HG02884 (cell line): ENCODE measurements at regions not wholly inside any gene's neighbourhood (a gene's known extent, or its start where the extent isn't known, plus 50 kb on each side); places are given as distances from the start of the nearest gene placed in this dataset.

Experiments used
- ATAC-seq: cut with Tn5 transposase; IDR thresholded peaks from one replicate; pipeline ENCODE4 v1.9.1; 2021; ENCODE audit warnings: mild to moderate bottlenecking, moderate library complexity; ENCODE audit not compliant: unreplicated experiment

DNA sequence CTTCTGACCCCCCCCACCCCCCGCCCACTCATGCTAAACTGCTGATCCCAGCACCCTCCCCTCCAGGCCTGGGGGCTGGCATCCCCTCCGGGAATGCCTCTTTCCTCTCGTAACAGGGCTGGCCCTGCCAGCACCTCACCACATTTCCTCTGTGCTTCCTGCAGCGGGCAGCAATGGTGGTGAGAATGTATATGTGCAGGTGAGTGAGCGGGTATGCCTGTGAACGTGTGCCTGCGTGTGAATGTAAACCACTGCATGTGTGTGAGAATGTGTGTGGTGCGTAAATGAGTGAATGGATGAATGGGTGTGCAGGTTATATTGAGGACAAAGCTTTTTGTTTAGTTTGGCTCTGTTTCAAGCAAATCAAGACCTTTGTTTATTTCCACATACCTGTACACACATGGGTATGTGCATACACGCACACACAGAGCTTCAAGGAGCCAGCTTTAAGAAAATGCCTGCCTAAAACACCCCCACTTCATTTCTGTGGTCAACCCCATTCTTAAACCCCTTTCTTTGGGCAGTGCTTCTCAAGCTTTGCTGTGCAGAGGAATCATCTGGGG, 95.7 kb upstream of the SHB start:
- ATAC-seq, result no peak

DNA sequence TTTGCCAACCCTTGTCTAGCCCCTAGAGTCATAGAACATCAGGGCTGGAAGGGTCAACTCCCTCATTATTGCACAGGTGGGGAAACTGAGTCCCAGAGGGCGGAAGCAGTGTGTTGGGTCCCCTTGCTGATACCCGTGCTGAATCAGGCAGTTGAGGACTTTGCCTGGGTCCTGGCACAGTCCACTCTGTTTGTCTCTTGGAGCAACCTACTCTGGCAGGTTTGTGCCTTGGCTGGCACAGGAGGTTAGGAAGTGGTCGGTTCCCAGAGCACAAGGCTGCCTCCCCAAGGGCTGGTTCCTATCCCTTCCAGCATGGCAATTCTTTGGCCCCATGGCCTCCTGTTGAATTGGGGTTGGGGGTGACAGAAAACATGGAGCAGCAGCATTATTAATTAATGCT, 94.5 kb upstream of the SHB start:
- ATAC-seq, result no peak

DNA sequence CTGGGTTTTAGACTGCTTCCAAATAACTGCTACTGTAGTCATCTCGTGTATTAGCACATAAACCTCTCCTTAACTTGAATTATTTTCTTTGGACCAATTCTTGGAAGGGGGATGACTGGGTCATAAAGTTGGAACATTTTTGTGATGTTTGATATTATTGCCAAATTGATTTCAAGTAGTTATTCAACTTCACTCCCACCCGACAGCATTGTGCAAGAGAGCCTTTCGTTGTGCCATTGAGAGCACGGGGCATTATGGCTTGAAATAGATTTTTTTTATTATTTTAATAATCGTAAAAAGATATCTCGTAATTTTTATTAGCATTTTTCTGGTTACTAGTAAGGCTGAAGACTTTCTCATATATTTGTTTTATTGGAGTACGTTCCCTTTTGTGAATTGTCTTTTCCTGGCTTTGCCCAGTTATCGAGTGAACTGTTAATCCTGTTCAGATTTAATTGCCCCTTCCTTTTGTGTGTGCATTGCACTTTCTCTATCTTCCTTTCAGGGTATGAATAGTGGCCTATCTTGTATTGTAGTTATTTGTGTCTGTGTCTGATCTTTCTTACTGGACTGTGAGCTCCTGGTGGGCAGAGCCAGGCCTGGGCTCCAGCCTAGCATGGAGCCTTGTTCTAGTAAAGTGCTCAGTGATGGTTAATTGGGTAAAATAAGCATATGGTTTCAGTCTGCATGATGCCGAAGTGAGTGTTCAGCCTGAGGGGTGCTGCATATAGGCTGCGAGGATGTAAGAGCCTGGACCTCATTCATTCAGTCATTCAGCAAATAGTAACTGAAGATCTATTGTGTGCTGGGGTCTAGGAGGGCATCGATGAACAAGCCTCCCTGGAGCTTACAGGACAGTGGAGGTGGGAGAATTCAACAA, 93.5 kb upstream of the SHB start:
- ATAC-seq, result no peak

DNA sequence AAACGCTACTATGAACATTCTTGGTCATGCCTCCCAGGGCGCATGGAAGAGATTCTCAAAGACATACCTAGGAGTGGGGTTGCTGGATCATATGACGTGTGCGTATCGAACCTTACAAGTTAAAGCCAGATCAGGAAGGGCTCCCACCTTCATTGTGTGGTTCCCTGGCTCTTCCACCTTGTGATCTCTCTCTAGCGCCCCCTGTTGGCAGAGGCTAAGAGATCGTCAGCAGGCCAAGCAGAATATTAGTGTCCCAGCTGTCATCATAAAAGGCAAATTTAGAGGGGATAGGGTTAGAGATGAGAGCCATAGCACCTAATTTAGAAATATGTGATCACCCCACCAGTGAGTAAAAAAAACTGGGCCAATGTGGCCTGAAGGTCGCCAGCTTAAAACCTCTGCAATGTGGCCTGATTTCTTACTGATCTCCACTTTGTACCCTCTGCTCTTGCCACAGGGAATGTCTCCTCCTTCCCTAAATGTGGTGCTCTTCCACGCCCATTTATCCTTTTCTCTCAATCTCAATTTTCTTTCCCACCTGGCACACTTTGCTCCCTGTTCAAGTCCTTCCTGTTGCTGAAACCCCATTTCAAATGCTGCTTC, 91.7 kb upstream of the SHB start:
- no peak for ATAC-seq

DNA sequence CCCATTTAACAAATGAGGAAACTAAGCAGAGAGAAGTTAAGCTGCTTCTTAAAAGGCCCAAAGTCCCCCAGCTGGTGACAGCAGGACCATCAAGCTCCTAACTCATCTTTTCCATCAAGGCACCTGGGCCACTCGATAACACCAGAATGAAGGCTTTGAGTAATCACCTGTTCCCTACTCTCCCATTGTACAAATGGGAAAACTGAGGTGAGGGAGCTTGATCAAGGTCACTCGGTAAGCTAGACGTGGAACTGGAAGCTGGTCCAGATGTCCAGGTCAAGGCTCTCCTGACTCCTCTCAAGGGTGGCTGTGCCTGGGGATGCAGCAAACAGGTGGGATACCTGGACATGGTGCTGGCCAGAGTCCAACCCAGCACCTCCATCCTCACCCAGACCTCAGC, 90.6 kb upstream of the SHB start:
- no peak for ATAC-seq

DNA sequence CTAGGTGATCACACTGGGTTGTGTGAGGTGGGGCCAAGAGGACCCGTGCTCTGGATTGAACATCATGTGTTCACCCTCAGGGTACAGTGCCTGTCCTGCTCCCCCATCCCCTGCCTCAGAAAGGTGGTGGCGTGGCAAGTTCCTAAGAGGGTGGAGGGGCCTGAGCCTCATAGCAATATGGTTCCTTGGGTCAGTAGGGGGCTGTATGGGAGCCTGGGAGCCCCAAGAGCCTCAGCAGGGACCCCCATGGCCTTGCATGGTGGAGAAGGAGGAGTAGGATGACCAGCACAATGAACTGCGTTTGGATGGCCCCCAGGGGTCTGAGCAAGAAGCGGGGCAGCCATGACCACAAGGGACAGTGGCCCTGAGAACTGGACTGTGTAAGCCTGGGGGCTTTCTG, 89.6 kb upstream of the SHB start:
- ATAC-seq, result no peak

DNA sequence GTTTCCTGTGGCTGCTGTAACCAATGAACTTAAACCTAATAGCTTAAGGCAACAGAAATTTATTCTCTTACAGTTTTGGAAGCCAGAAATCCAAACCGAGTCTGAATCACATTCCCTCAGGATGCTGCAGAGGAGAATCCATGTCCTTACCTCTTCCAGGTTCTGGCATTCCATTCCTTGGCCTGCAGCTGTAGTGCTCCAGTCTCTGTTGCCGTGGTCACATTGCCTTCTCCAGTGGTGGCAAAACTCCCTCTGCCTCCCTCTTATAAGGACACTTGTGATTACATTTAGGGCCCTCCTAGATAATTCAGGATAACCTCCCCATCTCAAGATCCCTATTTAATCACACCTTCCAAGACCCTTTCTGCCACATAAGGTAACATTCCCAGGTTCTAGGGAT, 88.7 kb upstream of the SHB start:
- ATAC-seq, result no peak

DNA sequence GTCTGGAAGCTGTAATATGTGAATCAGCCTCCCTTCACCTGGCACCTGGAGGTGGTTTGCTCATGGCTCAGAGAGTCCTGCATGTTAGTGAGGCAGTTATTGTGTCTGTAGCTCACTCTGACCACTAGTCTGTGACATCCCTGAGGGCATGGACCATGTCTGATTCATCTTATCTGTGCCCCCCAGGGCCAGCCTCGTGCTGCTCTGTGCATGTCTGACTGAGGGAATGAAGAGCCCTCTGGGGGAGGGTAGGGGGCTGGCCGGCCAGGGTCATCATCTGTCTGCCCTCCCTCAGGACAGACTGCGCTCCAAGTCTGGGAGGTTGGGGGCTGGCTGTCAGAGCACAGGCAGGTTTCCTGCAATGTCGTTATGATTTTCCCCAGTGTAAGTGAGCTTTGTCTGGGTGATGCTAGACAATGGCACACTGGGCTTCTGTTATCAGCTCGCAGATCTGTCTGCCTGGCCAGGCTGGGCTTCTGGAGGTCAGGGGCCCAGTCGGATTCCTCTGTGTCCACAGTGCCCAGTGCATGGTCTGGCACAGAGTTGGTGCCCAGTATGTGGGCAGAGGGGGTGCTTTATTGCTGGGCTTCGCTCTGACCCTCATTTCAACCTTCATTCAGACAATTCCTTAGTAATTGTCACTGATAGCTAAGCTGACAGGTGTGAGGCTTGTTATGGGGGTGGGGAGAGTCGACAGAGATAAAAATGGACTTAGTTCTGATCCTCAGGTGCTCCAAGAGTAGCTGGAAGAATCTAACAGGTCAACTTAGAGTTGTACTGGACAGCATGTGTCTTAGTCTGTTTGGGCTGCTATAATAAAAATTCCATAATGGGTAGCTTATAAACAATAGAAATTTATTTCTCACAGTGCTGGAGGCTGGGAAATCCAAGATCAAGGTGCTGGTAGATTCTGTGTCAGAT, 85.7 kb upstream of the SHB start:
- ATAC-seq, result no peak

DNA sequence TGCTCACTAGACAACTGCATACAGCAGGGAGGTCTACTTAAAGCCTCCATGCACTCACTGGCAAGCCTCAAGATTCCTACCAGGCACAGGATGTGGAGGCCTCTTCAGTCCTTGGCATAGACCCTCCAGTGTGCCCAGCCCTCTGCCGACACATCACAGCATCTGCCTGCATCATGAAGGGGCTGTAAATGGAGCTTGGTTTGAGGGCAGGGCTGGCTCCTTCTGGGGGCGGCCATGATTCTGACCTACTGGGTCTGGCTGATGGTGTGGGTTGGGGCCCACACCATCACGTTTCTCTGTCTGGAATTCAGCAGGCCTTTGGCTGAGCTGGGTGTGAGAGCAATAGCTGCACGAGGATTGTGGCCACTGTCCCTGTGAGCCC, 84.9 kb upstream of the SHB start:
- ATAC-seq, result no peak

DNA sequence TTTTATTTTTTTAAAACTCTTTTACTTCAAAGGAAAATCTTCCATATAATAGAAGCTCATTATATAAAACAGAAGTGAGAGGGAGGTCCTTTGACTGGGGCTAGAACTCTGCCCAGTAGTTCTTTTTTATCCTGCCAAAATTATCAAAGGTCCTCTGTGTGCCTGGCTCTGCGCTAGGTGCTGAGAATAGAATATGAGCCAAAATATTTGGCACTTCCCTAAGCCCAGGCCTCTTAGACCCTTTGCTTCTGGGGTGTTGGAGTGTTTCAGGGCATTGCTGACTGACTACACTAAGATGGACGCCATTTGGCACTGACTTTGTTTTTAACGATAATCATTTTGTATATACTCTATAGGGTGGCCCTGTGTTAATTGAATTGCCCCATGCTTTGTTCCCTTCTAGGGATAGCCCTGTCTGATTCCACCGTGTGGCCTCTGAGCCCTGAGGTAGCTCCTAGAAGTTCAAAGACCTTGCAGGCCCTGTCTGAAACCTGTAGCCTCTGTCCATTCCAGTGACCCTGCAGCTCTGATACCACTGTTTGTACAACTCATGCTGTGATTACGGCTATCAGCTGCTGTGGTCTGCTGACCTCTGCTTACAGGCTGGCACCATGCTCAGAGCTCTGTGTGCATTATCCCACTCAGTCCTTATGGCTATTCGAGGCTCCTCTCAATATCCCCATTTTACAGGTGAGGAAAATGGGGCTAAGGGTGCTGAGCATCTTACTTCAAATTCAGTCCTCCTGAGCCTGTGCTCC, 84.3 kb upstream of the SHB start:
- no peak for ATAC-seq

DNA sequence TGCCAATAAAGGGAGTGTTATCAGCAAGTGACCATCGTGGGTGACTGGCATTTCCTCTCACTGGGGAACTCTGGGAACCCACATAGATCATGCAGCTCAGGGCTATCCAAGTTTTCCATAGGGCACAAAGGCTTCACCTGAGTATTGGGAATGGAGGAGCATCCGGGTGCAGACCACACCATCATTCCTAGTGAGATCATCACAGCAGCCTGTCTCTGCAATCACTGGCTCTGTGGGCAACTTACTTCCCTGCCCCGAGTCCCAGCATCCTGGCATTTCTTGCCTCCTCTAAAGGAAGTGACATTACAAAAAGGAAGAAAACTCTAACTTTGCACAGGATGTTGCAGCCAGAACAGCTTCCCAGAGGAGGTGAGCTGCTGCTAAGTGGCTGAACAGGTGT, 80.6 kb upstream of the SHB start:
- no peak for ATAC-seq

DNA sequence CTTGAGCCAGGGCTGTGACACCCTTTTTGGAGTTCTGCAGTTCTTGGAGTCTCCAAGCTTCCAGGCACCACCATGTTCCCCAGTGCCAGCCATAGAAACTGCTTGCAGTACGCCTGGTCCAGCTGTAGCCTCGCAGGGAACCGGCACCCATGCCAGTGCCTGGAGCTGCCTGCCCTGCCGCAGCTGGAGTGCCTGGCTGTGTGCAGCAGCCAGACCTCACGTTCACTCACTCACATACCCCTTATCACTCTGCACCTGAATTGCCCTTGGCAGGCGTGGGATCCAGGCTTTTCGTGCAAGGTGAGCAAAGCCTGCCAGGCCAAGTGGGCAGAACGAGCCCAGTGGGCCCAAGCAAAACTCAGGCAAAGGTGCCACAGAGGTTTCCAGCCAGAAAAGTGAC, 77.8 kb upstream of the SHB start:
- no peak for ATAC-seq

DNA sequence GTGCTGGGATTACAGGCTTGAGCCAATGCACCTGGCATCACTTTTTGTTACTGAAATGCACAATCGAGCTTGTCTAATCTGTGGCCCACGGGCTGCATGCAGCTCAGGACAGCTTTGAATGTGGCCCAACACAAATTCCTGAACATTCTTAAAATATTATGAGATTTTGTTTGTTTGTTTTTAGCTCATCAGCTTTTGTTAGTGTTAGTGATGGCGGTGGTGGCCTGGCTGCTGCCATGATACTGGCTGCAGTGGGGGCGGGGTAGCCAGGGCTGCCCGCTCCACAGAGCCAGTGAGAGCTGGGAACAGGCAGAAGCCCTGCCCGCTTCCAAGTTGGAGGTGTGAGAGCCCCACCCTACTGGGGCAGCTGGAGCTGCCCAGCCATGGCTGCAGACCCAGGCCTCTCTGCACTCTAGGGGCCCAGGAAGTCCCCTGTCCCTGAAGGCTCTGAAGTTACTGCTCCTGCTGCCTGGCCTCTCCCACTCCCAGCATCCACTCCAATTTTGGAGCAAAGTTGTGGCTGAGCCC, 76.6 kb upstream of the SHB start:
- ATAC-seq, result no peak

DNA sequence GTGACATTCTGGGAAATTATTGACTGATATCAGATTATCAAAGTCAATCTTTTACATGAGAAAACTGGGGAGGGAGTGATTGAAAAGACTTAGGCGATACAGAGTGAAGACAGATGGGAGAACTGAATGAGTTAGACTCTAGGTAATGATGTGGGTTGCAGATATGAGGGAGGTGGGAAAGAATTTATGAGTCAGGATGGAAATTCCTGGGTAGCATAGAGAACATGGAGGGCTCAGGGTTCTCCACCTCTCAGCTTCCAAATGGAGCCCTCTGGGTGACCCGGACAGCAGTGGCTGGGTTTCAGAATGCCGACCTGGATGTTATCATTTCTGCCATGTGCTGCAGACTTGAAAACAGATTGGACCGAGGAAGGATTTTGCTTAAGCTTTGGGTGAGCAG, 75.4 kb upstream of the SHB start:
- no peak for ATAC-seq

DNA sequence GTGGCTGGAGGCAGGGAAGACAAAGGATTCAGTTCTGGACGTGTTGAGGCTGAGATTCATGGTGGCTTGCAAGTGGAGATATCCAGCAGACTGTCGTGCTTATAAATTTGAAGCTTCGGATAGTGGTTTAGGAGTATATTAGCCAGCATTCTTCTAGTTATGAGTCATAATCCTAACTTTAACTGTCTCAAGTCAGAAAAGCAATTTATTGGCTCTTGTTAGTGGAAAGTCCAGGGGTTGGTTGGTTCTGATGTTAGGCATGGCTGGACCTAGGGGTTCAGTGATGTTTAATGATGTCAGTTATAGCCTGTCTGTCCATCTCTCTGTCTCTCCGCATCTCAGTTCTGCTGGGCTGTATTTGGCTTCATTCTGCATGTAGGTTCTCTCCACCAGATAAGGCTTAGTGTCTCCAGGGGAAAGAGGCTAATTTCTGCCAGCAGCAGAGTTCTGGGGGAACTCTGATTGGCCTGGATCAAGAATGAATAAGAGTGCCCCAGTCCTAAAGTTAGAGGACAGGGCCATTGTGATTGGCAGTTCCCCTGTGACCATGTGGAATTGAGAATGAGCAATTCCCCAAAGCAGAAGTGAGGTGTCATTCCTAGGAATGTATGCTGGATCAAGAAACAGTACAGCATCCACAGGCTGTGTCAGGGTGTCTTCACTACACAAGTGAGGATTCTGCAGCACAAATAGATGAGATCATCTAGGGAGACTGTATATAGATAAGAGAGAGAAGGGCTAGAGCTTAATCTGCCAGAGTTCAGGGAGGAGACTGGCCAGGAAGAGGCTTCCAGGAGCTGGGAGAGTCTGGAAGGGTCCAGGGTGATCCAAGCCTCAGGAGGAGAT, 72.9 kb upstream of the SHB start:
- no peak for ATAC-seq

DNA sequence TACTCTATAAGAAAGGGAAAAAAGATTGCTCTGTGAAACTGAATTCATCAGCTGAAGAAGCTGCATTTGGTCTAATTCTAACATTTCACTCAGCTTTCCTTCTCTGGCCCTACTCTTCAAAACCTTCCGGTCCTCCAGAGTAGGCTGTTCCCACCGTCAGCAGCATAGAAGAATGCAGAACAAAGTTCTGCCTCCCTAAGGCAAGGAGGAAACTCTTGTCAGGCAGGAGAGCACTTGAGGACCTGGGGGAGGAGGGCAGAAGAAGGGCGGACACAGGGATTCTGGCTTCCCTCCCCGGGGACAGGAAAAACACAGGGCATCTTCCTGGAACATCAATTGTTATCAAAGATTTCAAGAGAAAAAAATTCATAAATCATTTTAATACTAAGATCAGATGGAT, 69.2 kb upstream of the SHB start:
- ATAC-seq, result no peak

DNA sequence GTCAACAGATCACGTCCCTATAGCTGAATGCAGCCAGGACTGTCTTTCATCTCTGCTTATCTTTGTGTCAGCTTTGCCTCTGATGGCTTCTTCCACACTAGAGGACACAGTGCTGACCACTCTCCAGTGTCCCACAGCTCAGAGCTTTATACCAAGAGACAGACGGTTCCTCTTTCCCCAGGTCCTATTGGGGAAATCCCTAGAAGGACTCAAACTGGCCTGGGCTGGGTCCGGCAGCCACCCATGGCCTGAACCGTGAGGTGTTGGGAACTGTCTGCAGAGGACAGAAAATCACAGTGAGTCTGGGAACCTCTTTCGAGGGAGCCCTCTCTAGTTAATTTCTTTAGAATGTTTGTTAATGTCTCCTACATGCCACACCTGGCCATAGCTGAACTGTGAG, 68.3 kb upstream of the SHB start:
- no peak for ATAC-seq

DNA sequence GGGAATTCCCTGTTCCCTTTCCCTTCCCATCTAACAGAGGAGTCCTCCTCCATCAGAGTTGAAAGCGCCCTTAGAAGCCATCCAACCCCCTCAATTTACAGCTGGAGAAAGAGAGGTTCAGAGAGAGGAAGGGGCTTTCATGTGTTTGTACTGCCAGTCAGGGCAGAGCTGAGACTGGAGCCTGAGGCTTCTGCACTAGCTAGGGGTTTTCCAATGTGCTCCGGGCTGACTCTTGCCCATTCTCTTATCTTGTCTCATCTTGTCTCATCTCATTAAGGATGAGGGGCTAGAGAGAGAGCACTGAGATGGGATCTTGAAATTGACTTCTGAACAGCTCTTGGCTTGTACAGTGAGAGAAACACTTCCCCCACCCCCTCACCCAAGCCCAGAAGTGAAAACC, 67.4 kb upstream of the SHB start:
- ATAC-seq, result no peak

DNA sequence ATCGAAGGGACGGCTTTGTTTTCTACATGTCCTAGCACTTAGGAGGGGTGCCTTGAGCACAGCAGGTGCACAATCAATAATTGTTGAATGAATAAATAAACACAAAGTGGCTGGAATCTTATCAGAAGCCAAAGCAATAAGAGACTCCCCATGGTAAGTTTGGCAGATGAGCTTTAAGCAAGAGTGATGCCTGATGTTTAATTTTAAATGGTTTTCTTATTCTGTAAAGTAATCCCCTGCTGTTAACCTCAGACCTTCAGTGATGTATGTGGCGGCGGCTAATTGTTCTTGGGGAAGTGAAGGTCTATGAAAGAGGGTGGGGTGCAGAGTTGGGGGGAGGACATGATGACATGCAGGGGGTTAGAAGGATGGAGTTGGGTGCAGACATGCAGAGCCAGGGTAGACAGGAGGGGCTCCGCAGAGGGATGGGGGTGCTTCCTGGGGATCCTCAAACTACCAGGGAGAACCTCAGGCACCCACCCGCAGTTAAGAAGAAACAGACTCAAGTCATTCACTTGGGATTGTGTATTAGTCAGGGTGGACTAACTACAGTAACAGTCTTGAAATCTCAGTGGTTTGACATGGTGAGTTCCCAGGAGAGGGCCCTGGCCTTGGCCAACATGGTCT, 65.7 kb upstream of the SHB start:
- no peak for ATAC-seq
